ENCODE measurements at regions not wholly inside any gene's neighbourhood (a gene's known extent, or its start where the extent isn't known, plus 50 kb on each side); places are given as distances from the start of the nearest gene placed in this dataset.

GRCh38 chr3:177968891-177969290, 567.3 kb upstream of the KCNMB2 start:
- TF ChIP-seq, protein P1, sequence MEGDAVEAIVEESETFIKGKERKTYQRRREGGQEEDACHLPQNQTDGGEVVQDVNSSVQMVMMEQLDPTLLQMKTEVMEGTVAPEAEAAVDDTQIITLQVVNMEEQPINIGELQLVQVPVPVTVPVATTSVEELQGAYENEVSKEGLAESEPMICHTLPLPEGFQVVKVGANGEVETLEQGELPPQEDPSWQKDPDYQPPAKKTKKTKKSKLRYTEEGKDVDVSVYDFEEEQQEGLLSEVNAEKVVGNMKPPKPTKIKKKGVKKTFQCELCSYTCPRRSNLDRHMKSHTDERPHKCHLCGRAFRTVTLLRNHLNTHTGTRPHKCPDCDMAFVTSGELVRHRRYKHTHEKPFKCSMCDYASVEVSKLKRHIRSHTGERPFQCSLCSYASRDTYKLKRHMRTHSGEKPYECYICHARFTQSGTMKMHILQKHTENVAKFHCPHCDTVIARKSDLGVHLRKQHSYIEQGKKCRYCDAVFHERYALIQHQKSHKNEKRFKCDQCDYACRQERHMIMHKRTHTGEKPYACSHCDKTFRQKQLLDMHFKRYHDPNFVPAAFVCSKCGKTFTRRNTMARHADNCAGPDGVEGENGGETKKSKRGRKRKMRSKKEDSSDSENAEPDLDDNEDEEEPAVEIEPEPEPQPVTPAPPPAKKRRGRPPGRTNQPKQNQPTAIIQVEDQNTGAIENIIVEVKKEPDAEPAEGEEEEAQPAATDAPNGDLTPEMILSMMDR (IDR thresholded peaks at IDR 0.05): no peak
- TF ChIP-seq POLR2A (IDR thresholded peaks at IDR 0.05): no peak
- WGBS, 2 donors: 79 to 95% methylated on average over 2 of the region's 2 CpGs
- Histone ChIP-seq H3K4me1 (no peaks in the 10 kb centered on the region), H3K9me3 (no peaks in the 10 kb centered on the region), H3K27me3 (no peaks in the 10 kb centered on the region), H3K36me3 (ENCODE audit: low read depth, missing control alignments) (no peaks in the 10 kb centered on the region), H3K4me3 (no peak overlapping the region), H3K27ac (no peak overlapping the region)
- DNase-seq: no peak
- intact Hi-C loops (cut with DNase I; ENCODE audit: low total_unique reads): no loop called here

GRCh38 chr3:177973241-177973840, 562.9 kb upstream of the KCNMB2 start:
- DNase-seq: no peak

GRCh38 chr3:177976241-177976640, 560.0 kb upstream of the KCNMB2 start:
- Histone ChIP-seq H3K4me3 (no peak overlapping the region), H3K4me1 (no peaks in the 10 kb centered on the region), H3K9me3 (no peaks in the 10 kb centered on the region), H3K36me3 (ENCODE audit: low read depth, missing control alignments) (no peaks in the 10 kb centered on the region), H3K27ac (no peak overlapping the region), H3K27me3 (no peaks in the 10 kb centered on the region)
- 72 to 76% methylated on average over 2 of the region's 2 CpGs for WGBS, 2 donors
- TF ChIP-seq POLR2A (IDR thresholded peaks at IDR 0.05): no peak
- TF ChIP-seq, protein P1 (IDR thresholded peaks at IDR 0.05): no peak
- intact Hi-C loops (cut with DNase I; ENCODE audit: low total_unique reads): no loop called here
- no peak for DNase-seq

More at GRCh38 chr3:177973241-177973840, 562.9 kb upstream of the KCNMB2 start:
- Histone ChIP-seq H3K9me3 (no peaks in the 10 kb centered on the region), H3K27me3 (no peaks in the 10 kb centered on the region), H3K4me3 (no peak overlapping the region), H3K27ac (no peak overlapping the region), H3K36me3 (ENCODE audit: low read depth, missing control alignments) (no peaks in the 10 kb centered on the region), H3K4me1 (no peaks in the 10 kb centered on the region)
- intact Hi-C loops (cut with DNase I; ENCODE audit: low total_unique reads): no loop called here
- WGBS, 2 donors: 83 to 97% methylated on average over 2 of the region's 2 CpGs
- TF ChIP-seq, protein P1 (IDR thresholded peaks at IDR 0.05): no peak
- no peak for TF ChIP-seq POLR2A (IDR thresholded peaks at IDR 0.05)

DNA sequence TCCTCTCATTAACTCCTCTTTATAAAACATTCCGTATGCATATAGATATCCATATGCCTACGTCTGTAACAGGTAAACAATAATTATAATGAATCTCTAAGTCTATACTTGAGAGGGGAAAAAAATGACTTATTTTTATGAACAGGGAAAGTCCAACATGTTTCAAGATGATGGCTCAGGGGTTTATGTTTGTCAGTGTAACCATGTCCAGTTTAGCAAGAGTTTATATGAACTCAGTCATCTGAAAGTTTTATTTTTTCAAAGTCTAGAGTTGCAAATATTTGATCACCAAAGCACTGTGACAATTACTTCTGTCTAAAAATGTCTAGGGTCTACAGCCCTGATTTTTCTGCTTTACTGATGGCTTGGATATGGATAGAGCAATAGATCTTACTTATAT, 559.4 kb upstream of the KCNMB2 start:
- 88 to 92% methylated on average over 2 of the region's 2 CpGs for WGBS, 2 donors
- Histone ChIP-seq H3K27me3 (no peaks in the 10 kb centered on the region), H3K36me3 (ENCODE audit: low read depth, missing control alignments) (no peaks in the 10 kb centered on the region), H3K9me3 (no peaks in the 10 kb centered on the region), H3K4me3 (no peak overlapping the region), H3K27ac (no peak overlapping the region), H3K4me1 (no peaks in the 10 kb centered on the region)
- DNase-seq: no peak
- TF ChIP-seq POLR2A (IDR thresholded peaks at IDR 0.05): no peak
- TF ChIP-seq, protein P1 (IDR thresholded peaks at IDR 0.05): no peak
- intact Hi-C loops (cut with DNase I; ENCODE audit: low total_unique reads): no loop called here

All from testis (tissue), 2 donors.